ENCODE measurements at regions not wholly inside any gene's neighbourhood (a gene's known extent, or its start where the extent isn't known, plus 50 kb on each side); places are given as distances from the start of the nearest gene placed in this dataset.
"Not testable (repeated sequence)": the region's sequence is repeated elsewhere in the genome, so short reads cannot be mapped to it uniquely, and the experiment has no call there.

DNA sequence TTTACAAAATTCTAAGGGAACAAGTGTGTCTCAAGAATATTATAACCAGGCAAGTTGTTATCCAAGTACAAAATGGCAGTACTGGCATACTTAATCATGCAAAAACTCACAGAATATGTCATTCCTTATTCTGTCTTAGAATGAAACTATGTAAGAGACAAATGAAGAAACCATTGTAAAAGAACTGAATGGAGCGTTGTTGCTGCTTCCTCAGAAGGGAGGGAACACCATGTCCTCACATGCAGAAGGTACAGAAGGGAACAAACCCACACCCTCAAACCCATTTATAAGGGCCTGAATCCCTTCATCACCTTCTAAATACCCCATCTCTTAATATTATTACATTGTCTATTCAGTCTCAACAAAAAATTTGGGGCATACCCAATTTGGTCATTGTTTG lies 960.0 kb downstream of the LTN1 start:
- TF ChIP-seq ZNF77 (CRISPR knock-in tag; IDR thresholded peaks at IDR 0.05); MECOM (CRISPR knock-in tag; IDR thresholded peaks at IDR 0.05); MYNN (IDR thresholded peaks at IDR 0.05); MYNN (CRISPR knock-in tag; IDR thresholded peaks at IDR 0.05); LCOR (CRISPR knock-in tag; IDR thresholded peaks at IDR 0.05): not testable (repeated sequence)
